ENCODE measurements at regions not wholly inside any gene's neighbourhood (a gene's known extent, or its start where the extent isn't known, plus 50 kb on each side); places are given as distances from the start of the nearest gene placed in this dataset.

- TF ChIP-seq CTCF (IDR thresholded peaks at IDR 0.05; ENCODE audit: low read depth, low read length) = no peak
- H3K9me3 ChIP-seq (ENCODE audit: low read depth) = no peaks in the 10 kb centered on the region
- no peak overlapping the region for H3K27ac ChIP-seq
- H3K4me1 ChIP-seq (ENCODE audit: low read depth) = no peaks in the 10 kb centered on the region
- no peaks in the 10 kb centered on the region for H3K36me3 ChIP-seq
- H3K27me3 ChIP-seq = no peaks in the 10 kb centered on the region
- H3K4me3 ChIP-seq = no peak overlapping the region
- DNase-seq (ENCODE audit: low read depth in 1 of 2, low spot score in 1 of 2) = no peak
These were observed 182.7 kb downstream of the PIK3R1 start for GRCh38 chr5:68398146-68398812.

- no peaks in the 10 kb centered on the region for H3K4me1 ChIP-seq (ENCODE audit: low read depth)
- H3K27ac ChIP-seq = no peak overlapping the region
- no peaks in the 10 kb centered on the region for H3K27me3 ChIP-seq
- H3K36me3 ChIP-seq = no peaks in the 10 kb centered on the region
- DNase-seq (ENCODE audit: low read depth in 1 of 2, low spot score in 1 of 2) = no peak
- H3K9me3 ChIP-seq (ENCODE audit: low read depth) = no peaks in the 10 kb centered on the region
- TF ChIP-seq CTCF (IDR thresholded peaks at IDR 0.05; ENCODE audit: low read depth, low read length) = no peak
- no peak overlapping the region for H3K4me3 ChIP-seq
These were observed 187.7 kb downstream of the PIK3R1 start for GRCh38 chr5:68403301-68403700.

- Histone ChIP-seq H3K27ac (no peak overlapping the region), H3K36me3 (no peaks in the 10 kb centered on the region), H3K4me1 (ENCODE audit: low read depth) (no peaks in the 10 kb centered on the region), H3K9me3 (ENCODE audit: low read depth) (no peaks in the 10 kb centered on the region), H3K4me3 (no peak overlapping the region), H3K27me3 (no peaks in the 10 kb centered on the region)
- no peak for DNase-seq (ENCODE audit: low read depth in 1 of 2, low spot score in 1 of 2)
- TF ChIP-seq CTCF (IDR thresholded peaks at IDR 0.05; ENCODE audit: low read depth, low read length) = no peak
These were observed 188.7 kb downstream of the PIK3R1 start for GRCh38 chr5:68404246-68404645.

- no peak for DNase-seq (ENCODE audit: low read depth in 1 of 2, low spot score in 1 of 2)
- H3K4me1 ChIP-seq (ENCODE audit: low read depth) = no peaks in the 10 kb centered on the region
- H3K9me3 ChIP-seq (ENCODE audit: low read depth) = no peaks in the 10 kb centered on the region
- H3K27ac ChIP-seq = no peak overlapping the region
- TF ChIP-seq CTCF (IDR thresholded peaks at IDR 0.05; ENCODE audit: low read depth, low read length) = no peak
- no peaks in the 10 kb centered on the region for H3K36me3 ChIP-seq
- no peaks in the 10 kb centered on the region for H3K27me3 ChIP-seq
- no peak overlapping the region for H3K4me3 ChIP-seq
These were observed 189.6 kb downstream of the PIK3R1 start for GRCh38 chr5:68405026-68405684.

GRCh38 chr5:68405784-68406743 lies 190.5 kb downstream of the PIK3R1 start:
- DNase-seq (ENCODE audit: low read depth in 1 of 2, low spot score in 1 of 2) = no peak
- H3K4me3 ChIP-seq = no peak overlapping the region
- H3K9me3 ChIP-seq (ENCODE audit: low read depth) = no peaks in the 10 kb centered on the region
- no peaks in the 10 kb centered on the region for H3K27me3 ChIP-seq
- no peaks in the 10 kb centered on the region for H3K4me1 ChIP-seq (ENCODE audit: low read depth)
- no peaks in the 10 kb centered on the region for H3K36me3 ChIP-seq
- H3K27ac ChIP-seq = no peak overlapping the region
- TF ChIP-seq CTCF (IDR thresholded peaks at IDR 0.05; ENCODE audit: low read depth, low read length) = no peak

Data from cardiac muscle cell (in vitro differentiated cells and primary cell).